Peyer's patch (tissue), 4 donors: ENCODE measurements at regions not wholly inside any gene's neighbourhood (a gene's known extent, or its start where the extent isn't known, plus 50 kb on each side); places are given as distances from the start of the nearest gene placed in this dataset.

ENCODE experiments used
- POLR2A ChIP-seq, 2 donors: fragments of 450-650 bp; IDR thresholded peaks; one replicate each; pipeline ENCODE4 v1.5.1; 2017; ENCODE audit warnings: antibody characterized with exemption in 2 of 2, mild to moderate bottlenecking in 2 of 2, moderate library complexity in 2 of 2
- TF ChIP-seq, protein P1 (sequence below), 6 experiments: fragments of 450-650 bp in 4 of 6; fragments of 200-600 bp in 2 of 6; sonication (generic) in 1 of 6; IDR thresholded peaks; one replicate each; pipeline ENCODE4 v1.5.1; 2017 to 2019; ENCODE audit warnings: antibody characterized with exemption in 6 of 6, mild to moderate bottlenecking in 3 of 6, moderate library complexity in 1 of 6

- TF ChIP-seq, protein P1, sequence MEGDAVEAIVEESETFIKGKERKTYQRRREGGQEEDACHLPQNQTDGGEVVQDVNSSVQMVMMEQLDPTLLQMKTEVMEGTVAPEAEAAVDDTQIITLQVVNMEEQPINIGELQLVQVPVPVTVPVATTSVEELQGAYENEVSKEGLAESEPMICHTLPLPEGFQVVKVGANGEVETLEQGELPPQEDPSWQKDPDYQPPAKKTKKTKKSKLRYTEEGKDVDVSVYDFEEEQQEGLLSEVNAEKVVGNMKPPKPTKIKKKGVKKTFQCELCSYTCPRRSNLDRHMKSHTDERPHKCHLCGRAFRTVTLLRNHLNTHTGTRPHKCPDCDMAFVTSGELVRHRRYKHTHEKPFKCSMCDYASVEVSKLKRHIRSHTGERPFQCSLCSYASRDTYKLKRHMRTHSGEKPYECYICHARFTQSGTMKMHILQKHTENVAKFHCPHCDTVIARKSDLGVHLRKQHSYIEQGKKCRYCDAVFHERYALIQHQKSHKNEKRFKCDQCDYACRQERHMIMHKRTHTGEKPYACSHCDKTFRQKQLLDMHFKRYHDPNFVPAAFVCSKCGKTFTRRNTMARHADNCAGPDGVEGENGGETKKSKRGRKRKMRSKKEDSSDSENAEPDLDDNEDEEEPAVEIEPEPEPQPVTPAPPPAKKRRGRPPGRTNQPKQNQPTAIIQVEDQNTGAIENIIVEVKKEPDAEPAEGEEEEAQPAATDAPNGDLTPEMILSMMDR (IDR thresholded peaks at IDR 0.05), result no peak
- TF ChIP-seq POLR2A (IDR thresholded peaks at IDR 0.05), result no peak
Observed at GRCh38 chr7:50851891-50852290, 69.2 kb upstream of the GRB10 start.
